ENCODE measurements at regions not wholly inside any gene's neighbourhood (a gene's known extent, or its start where the extent isn't known, plus 50 kb on each side); places are given as distances from the start of the nearest gene placed in this dataset.

- Histone ChIP-seq H3K4me3 (ENCODE audit: low read length) (no peak overlapping the region), H3F3A (ENCODE audit: control insufficient read depth, insufficient read depth) (no peaks in the 10 kb centered on the region), H3K4me1 (ENCODE audit: control insufficient read depth, low read length) (no peaks in the 10 kb centered on the region), H3K36me3 (ENCODE audit: control insufficient read depth, low read length) (no peaks in the 10 kb centered on the region), H3K9me2 (replicated peaks; ENCODE audit: control insufficient read depth, low read length) (no peaks in the 10 kb centered on the region), H3K4me2 (ENCODE audit: low read length) (no peak overlapping the region), H3K27ac (ENCODE audit: low read depth, low read length) (no peak overlapping the region), H3K79me2 (ENCODE audit: control insufficient read depth, low read length) (no peaks in the 10 kb centered on the region), H3K27me3 (ENCODE audit: control insufficient read depth, low read length) (no peaks in the 10 kb centered on the region), H4K20me1 (ENCODE audit: control insufficient read depth, insufficient read depth, low read depth, low read length) (no peaks in the 10 kb centered on the region), H3K9me3 (ENCODE audit: control insufficient read depth, insufficient read depth, low read length) (no peaks in the 10 kb centered on the region)
- TF ChIP-seq CTCF (IDR thresholded peaks at IDR 0.05; ENCODE audit: low read depth, low read length, poor library complexity, severe bottlenecking) = no peak
- no peak for TF ChIP-seq EZH2phosphoT487 (IDR thresholded peaks at IDR 0.05; ENCODE audit: borderline replicate concordance, low read length)
Observed at GRCh38 chr2:43076676-43077075, 149.7 kb downstream of the ZFP36L2 start.

GRCh38 chr2:43075811-43076585 is 150.4 kb downstream of the ZFP36L2 start:
- Histone ChIP-seq H3K27ac (ENCODE audit: low read depth, low read length) (no peak overlapping the region), H3K4me3 (ENCODE audit: low read length) (no peak overlapping the region), H3F3A (ENCODE audit: control insufficient read depth, insufficient read depth) (no peaks in the 10 kb centered on the region), H4K20me1 (ENCODE audit: control insufficient read depth, insufficient read depth, low read depth, low read length) (no peaks in the 10 kb centered on the region), H3K4me2 (ENCODE audit: low read length) (no peak overlapping the region), H3K36me3 (ENCODE audit: control insufficient read depth, low read length) (no peaks in the 10 kb centered on the region), H3K9me3 (ENCODE audit: control insufficient read depth, insufficient read depth, low read length) (no peaks in the 10 kb centered on the region), H3K9me2 (replicated peaks; ENCODE audit: control insufficient read depth, low read length) (no peaks in the 10 kb centered on the region), H3K79me2 (ENCODE audit: control insufficient read depth, low read length) (no peaks in the 10 kb centered on the region), H3K4me1 (ENCODE audit: control insufficient read depth, low read length) (no peaks in the 10 kb centered on the region), H3K27me3 (ENCODE audit: control insufficient read depth, low read length) (no peaks in the 10 kb centered on the region)
- TF ChIP-seq EZH2phosphoT487 (IDR thresholded peaks at IDR 0.05; ENCODE audit: borderline replicate concordance, low read length) (no peak), CTCF (IDR thresholded peaks at IDR 0.05; ENCODE audit: low read depth, low read length, poor library complexity, severe bottlenecking) (no peak)

- Histone ChIP-seq H4K20me1 (ENCODE audit: control insufficient read depth, insufficient read depth, low read depth, low read length) (no peaks in the 10 kb centered on the region), H3K27ac (ENCODE audit: low read depth, low read length) (no peak overlapping the region), H3K79me2 (ENCODE audit: control insufficient read depth, low read length) (no peaks in the 10 kb centered on the region), H3K9me2 (replicated peaks; ENCODE audit: control insufficient read depth, low read length) (no peaks in the 10 kb centered on the region), H3F3A (ENCODE audit: control insufficient read depth, insufficient read depth) (no peaks in the 10 kb centered on the region), H3K4me3 (ENCODE audit: low read length) (no peak overlapping the region), H3K36me3 (ENCODE audit: control insufficient read depth, low read length) (no peaks in the 10 kb centered on the region), H3K27me3 (ENCODE audit: control insufficient read depth, low read length) (no peaks in the 10 kb centered on the region), H3K4me2 (ENCODE audit: low read length) (no peak overlapping the region), H3K4me1 (ENCODE audit: control insufficient read depth, low read length) (no peaks in the 10 kb centered on the region), H3K9me3 (ENCODE audit: control insufficient read depth, insufficient read depth, low read length) (no peaks in the 10 kb centered on the region)
- TF ChIP-seq CTCF (IDR thresholded peaks at IDR 0.05; ENCODE audit: low read depth, low read length, poor library complexity, severe bottlenecking) (no peak), EZH2phosphoT487 (IDR thresholded peaks at IDR 0.05; ENCODE audit: borderline replicate concordance, low read length) (no peak)
Observed at GRCh38 chr2:43075054-43075593, 151.3 kb downstream of the ZFP36L2 start.
